Testis (tissue), 2 donors: ENCODE measurements at regions not wholly inside any gene's neighbourhood (a gene's known extent, or its start where the extent isn't known, plus 50 kb on each side); places are given as distances from the start of the nearest gene placed in this dataset.

Experiments
- CTCF ChIP-seq, 3 experiments: fragments of 450-650 bp in 2 of 3; fragments of 200-600 bp in 1 of 3; sonication (generic) in 1 of 3; IDR thresholded peaks; one replicate each; pipeline ENCODE4 v1.5.1; 2016 to 2019; ENCODE audit warnings: antibody characterized with exemption in 3 of 3, mild to moderate bottlenecking in 2 of 3, moderate library complexity in 1 of 3
- POLR2A ChIP-seq: fragments of 450-650 bp; IDR thresholded peaks from one replicate; pipeline ENCODE4 v1.6.1; 2017; ENCODE audit warnings: antibody characterized with exemption, mild to moderate bottlenecking, moderate library complexity

- no peak for TF ChIP-seq CTCF (IDR thresholded peaks at IDR 0.05)
- TF ChIP-seq POLR2A, result no peak
Measured at GRCh38 chr11:39459606-39460005, 1999.8 kb downstream of the LRRC4C start.
